ENCODE measurements at regions not wholly inside any gene's neighbourhood (a gene's known extent, or its start where the extent isn't known, plus 50 kb on each side); places are given as distances from the start of the nearest gene placed in this dataset.
"Not testable (repeated sequence)": the region's sequence is repeated elsewhere in the genome, so short reads cannot be mapped to it uniquely, and the experiment has no call there.

- 100% methylated on average over 1 of the region's 1 CpG; no CpG with 5 or more reads in 1 of the 2 experiments for WGBS, 2 experiments (ENCODE audit: insufficient coverage in 1 of 2, insufficient read length in 1 of 2)
- no peak overlapping the region for H3K4me3 Mint-ChIP-seq
- no peaks in the 10 kb centered on the region for H3K9me3 Mint-ChIP-seq
- H3K36me3 Mint-ChIP-seq (ENCODE audit: low read depth) = no peaks in the 10 kb centered on the region
- Histone ChIP-seq H3K27ac (ENCODE audit: low read depth, low read length) (no peak overlapping the region), H3K4me1 (ENCODE audit: control insufficient read depth, insufficient read depth, low read length) (no peaks in the 10 kb centered on the region), H3K9me3 (ENCODE audit: control insufficient read depth, low read length) (no peaks in the 10 kb centered on the region), H3K27me3 (ENCODE audit: control insufficient read depth, insufficient read depth, low read length, poor library complexity, severe bottlenecking) (no peaks in the 10 kb centered on the region), H3K4me3 (ENCODE audit: low read length) (no peak overlapping the region), H3K36me3 (ENCODE audit: control insufficient read depth, insufficient read depth, low read length) (no peaks in the 10 kb centered on the region), H3K9ac (ENCODE audit: extremely low read depth, low read length, poor library complexity, severe bottlenecking) (no peak overlapping the region)
- TF ChIP-seq CTCF (conservative IDR thresholded peaks at IDR 0.05) = no peak
- no peak for DNase-seq
- H3K27ac Mint-ChIP-seq = no peak overlapping the region
- no peaks in the 10 kb centered on the region for H3K4me1 Mint-ChIP-seq
- H3K27me3 Mint-ChIP-seq (ENCODE audit: insufficient read depth) = no peaks in the 10 kb centered on the region
Measured at GRCh38 chr6:84848960-84849359, 84.6 kb upstream of the TBX18 start.

GRCh38 chr6:84847390-84848160 is 83.2 kb upstream of the TBX18 start:
- Mint-ChIP-seq H3K27ac (no peak overlapping the region), H3K36me3 (ENCODE audit: low read depth) (no peaks in the 10 kb centered on the region), H3K4me1 (no peaks in the 10 kb centered on the region), H3K4me3 (no peak overlapping the region), H3K27me3 (ENCODE audit: insufficient read depth) (no peaks in the 10 kb centered on the region), H3K9me3 (no peaks in the 10 kb centered on the region)
- Histone ChIP-seq H3K27me3 (ENCODE audit: control insufficient read depth, insufficient read depth, low read length, poor library complexity, severe bottlenecking) (no peaks in the 10 kb centered on the region), H3K27ac (ENCODE audit: low read depth, low read length) (no peak overlapping the region), H3K9me3 (ENCODE audit: control insufficient read depth, low read length) (no peaks in the 10 kb centered on the region), H3K4me1 (ENCODE audit: control insufficient read depth, insufficient read depth, low read length) (no peaks in the 10 kb centered on the region), H3K36me3 (ENCODE audit: control insufficient read depth, insufficient read depth, low read length) (no peaks in the 10 kb centered on the region), H3K9ac (ENCODE audit: extremely low read depth, low read length, poor library complexity, severe bottlenecking) (no peak overlapping the region), H3K4me3 (ENCODE audit: low read length) (no peak overlapping the region)
- 85 to 92% methylated on average over 2 to 3 of the region's 3 CpGs for WGBS, 2 experiments (ENCODE audit: insufficient coverage in 1 of 2, insufficient read length in 1 of 2)
- no peak for DNase-seq
- no peak for TF ChIP-seq CTCF (conservative IDR thresholded peaks at IDR 0.05)

GRCh38 chr6:84842525-84843166 is 78.2 kb upstream of the TBX18 start:
- no peak overlapping the region for H3K27ac ChIP-seq (ENCODE audit: low read depth, low read length)
- no peak for TF ChIP-seq CTCF (conservative IDR thresholded peaks at IDR 0.05)

GRCh38 chr6:84837068-84837866 is 72.9 kb upstream of the TBX18 start:
- not testable (repeated sequence) for H3K36me3 ChIP-seq (ENCODE audit: control insufficient read depth, insufficient read depth, low read length); H3K27ac ChIP-seq (ENCODE audit: low read depth, low read length); DNase-seq; H3K27ac Mint-ChIP-seq; H3K4me3 ChIP-seq (ENCODE audit: low read length); H3K36me3 Mint-ChIP-seq (ENCODE audit: low read depth); H3K9ac ChIP-seq (ENCODE audit: extremely low read depth, low read length, poor library complexity, severe bottlenecking); H3K4me3 Mint-ChIP-seq; H3K27me3 ChIP-seq (ENCODE audit: control insufficient read depth, insufficient read depth, low read length, poor library complexity, severe bottlenecking); H3K27me3 Mint-ChIP-seq (ENCODE audit: insufficient read depth); H3K4me1 ChIP-seq (ENCODE audit: control insufficient read depth, insufficient read depth, low read length); H3K9me3 Mint-ChIP-seq; H3K4me1 Mint-ChIP-seq; H3K9me3 ChIP-seq (ENCODE audit: control insufficient read depth, low read length)
- WGBS, 2 experiments (ENCODE audit: insufficient coverage in 1 of 2, insufficient read length in 1 of 2) = 89 to 90% methylated on average over 2 to 4 of the region's 5 CpGs

More at GRCh38 chr6:84842525-84843166, 78.2 kb upstream of the TBX18 start:
- no peaks in the 10 kb centered on the region for H3K9me3 ChIP-seq (ENCODE audit: control insufficient read depth, low read length)
- Mint-ChIP-seq H3K4me3 (no peak overlapping the region), H3K27ac (no peak overlapping the region), H3K9me3 (peaks cover 3% of the 10 kb centered on the region), H3K27me3 (ENCODE audit: insufficient read depth) (no peaks in the 10 kb centered on the region), H3K36me3 (ENCODE audit: low read depth) (no peaks in the 10 kb centered on the region), H3K4me1 (no peaks in the 10 kb centered on the region)
- H3K36me3 ChIP-seq (ENCODE audit: control insufficient read depth, insufficient read depth, low read length) = no peaks in the 10 kb centered on the region
- H3K27me3 ChIP-seq (ENCODE audit: control insufficient read depth, insufficient read depth, low read length, poor library complexity, severe bottlenecking) = no peaks in the 10 kb centered on the region
- no peak overlapping the region for H3K9ac ChIP-seq (ENCODE audit: extremely low read depth, low read length, poor library complexity, severe bottlenecking)
- no peak overlapping the region for H3K4me3 ChIP-seq (ENCODE audit: low read length)
- no peak for DNase-seq
- H3K4me1 ChIP-seq (ENCODE audit: control insufficient read depth, insufficient read depth, low read length) = no peaks in the 10 kb centered on the region
